DND-41 (cell line): ENCODE measurements at regions not wholly inside any gene's neighbourhood (a gene's known extent, or its start where the extent isn't known, plus 50 kb on each side); places are given as distances from the start of the nearest gene placed in this dataset.

Experiments used
- ATAC-seq: fragments of 200-7000 bp; cut with Tn5 transposase; 3 replicates; pipeline ENCODE4 v1.9.1; 2021; ENCODE audit warnings: low read depth; ENCODE audit not compliant: insufficient read depth
- DNase-seq: peaks from one replicate; pipeline ENCODE4 v3.0.0-alpha.2; 2020
- H2AFZ ChIP-seq: 2 replicates; pipeline ENCODE4 v1.6.0; 2012; ENCODE audit warnings: low read depth, low read length
- H3K27ac ChIP-seq: 2 replicates; pipeline ENCODE4 v1.5.1; 2012; ENCODE audit warnings: low read length, inconsistent platforms
- H3K27me3 ChIP-seq: fragments of 200-600 bp; sonication (generic); 2 replicates; pipeline ENCODE4 v1.6.0; 2012; ENCODE audit warnings: low read length, mild to moderate bottlenecking, inconsistent platforms; ENCODE audit not compliant: insufficient read depth, poor library complexity
- H3K36me3 ChIP-seq: 2 replicates; pipeline ENCODE4 v1.5.1; 2012; ENCODE audit warnings: low read length, inconsistent platforms; ENCODE audit not compliant: insufficient read depth
- H3K4me1 ChIP-seq: 2 replicates; pipeline ENCODE4 v1.5.1; 2012; ENCODE audit warnings: mild to moderate bottlenecking, low read length; ENCODE audit not compliant: insufficient read depth
- H3K4me2 ChIP-seq: 2 replicates; pipeline ENCODE4 v1.6.0; 2012; ENCODE audit warnings: mild to moderate bottlenecking, moderate library complexity, low read length, inconsistent platforms; ENCODE audit not compliant: insufficient read depth
- H3K4me3 ChIP-seq, 2 experiments: fragments of 200-600 bp in 1 of 2; shearing (Covaris generic) in 1 of 2; 2 replicates each; pipeline ENCODE4 v1.5.1; 2012 to 2016; ENCODE audit warnings: inconsistent platforms in 2 of 2, low read length in 2 of 2, mild to moderate bottlenecking in 2 of 2, low read depth in 1 of 2, moderate library complexity in 1 of 2
- H3K79me2 ChIP-seq: 2 replicates; pipeline ENCODE4 v1.6.0; 2012; ENCODE audit warnings: low read length, inconsistent platforms; ENCODE audit not compliant: insufficient read depth
- H3K9ac ChIP-seq: 2 replicates; pipeline ENCODE4 v1.6.0; 2012; ENCODE audit warnings: low read depth, mild to moderate bottlenecking, inconsistent platforms, low read length, moderate library complexity
- H3K9me3 ChIP-seq: 2 replicates; pipeline ENCODE4 v1.5.1; 2012; ENCODE audit warnings: low read length, moderate library complexity, mild to moderate bottlenecking, inconsistent platforms; ENCODE audit not compliant: insufficient read depth, severe bottlenecking
- H4K20me1 ChIP-seq: 2 replicates; pipeline ENCODE4 v1.6.0; 2012; ENCODE audit warnings: low read length; ENCODE audit not compliant: insufficient read depth
- CTCF ChIP-seq: IDR thresholded peaks from 2 replicates; pipeline ENCODE4 v1.5.1; 2012; ENCODE audit warnings: borderline replicate concordance, low read length, moderate library complexity, mild to moderate bottlenecking; ENCODE audit not compliant: poor library complexity, severe bottlenecking; ENCODE audit errors: extremely low read depth
- EZH2 ChIP-seq: IDR thresholded peaks from 3 replicates; pipeline ENCODE4 v1.6.1; 2012; ENCODE audit warnings: borderline replicate concordance, low read depth, mild to moderate bottlenecking, moderate library complexity, low read length, inconsistent platforms; ENCODE audit not compliant: severe bottlenecking

- H3K4me2 ChIP-seq: peak overlapping the region; percentile 57
- H4K20me1 ChIP-seq: no peaks in the 10 kb centered on the region
- DNase-seq: no peak
- TF ChIP-seq CTCF (no peak), EZH2 (no peak)
- H3K9ac ChIP-seq: no peak overlapping the region
- ATAC-seq: no peak
- no peaks in the 10 kb centered on the region for H3K36me3 ChIP-seq
- H3K27ac ChIP-seq: peak overlapping the region; percentile 24; the same call in 1 of the 2 replicates
- H2AFZ ChIP-seq: no peak overlapping the region
- H3K27me3 ChIP-seq: no peaks in the 10 kb centered on the region
- H3K9me3 ChIP-seq: no peaks in the 10 kb centered on the region
- H3K79me2 ChIP-seq: no peaks in the 10 kb centered on the region
- peaks cover 34% of the 10 kb centered on the region for H3K4me1 ChIP-seq
- 0 out of 4 replicates have a peak overlapping the region, but pooled peaks of 1 of the 2 experiments have one; percentile 27 for H3K4me3 ChIP-seq
Observed at GRCh38 chr3:161557445-161558150, 61.0 kb downstream of the OTOL1 start.

- peak overlapping the region in 1 of 2 experiments; percentile 27; a peak in 2 of 4 replicates for H3K4me3 ChIP-seq
- peak; percentile 96 for ATAC-seq
Observed at GRCh38 chr3:161558236-161558635, 61.6 kb downstream of the OTOL1 start.

GRCh38 chr3:161559177-161559998, 62.8 kb downstream of the OTOL1 start:
- no peak overlapping the region for H3K9ac ChIP-seq
- peaks cover 34% of the 10 kb centered on the region for H3K4me1 ChIP-seq
- no peak overlapping the region for H3K27ac ChIP-seq
- no peaks in the 10 kb centered on the region for H3K36me3 ChIP-seq
- H3K79me2 ChIP-seq: no peaks in the 10 kb centered on the region
- H3K27me3 ChIP-seq: no peaks in the 10 kb centered on the region
- ATAC-seq (no peak), DNase-seq (peak; percentile 42)
- H3K4me3 ChIP-seq: no peak overlapping the region
- no peaks in the 10 kb centered on the region for H3K9me3 ChIP-seq
- TF ChIP-seq EZH2: no peak
- peak; percentile 88 for TF ChIP-seq CTCF
- no peak overlapping the region for H2AFZ ChIP-seq
- no peaks in the 10 kb centered on the region for H4K20me1 ChIP-seq
- H3K4me2 ChIP-seq: no peak overlapping the region

More at GRCh38 chr3:161558236-161558635, 61.6 kb downstream of the OTOL1 start:
- Histone ChIP-seq H2AFZ (no peak overlapping the region), H3K27ac (peak overlapping the region; percentile 56), H3K79me2 (no peaks in the 10 kb centered on the region), H3K27me3 (no peaks in the 10 kb centered on the region), H3K36me3 (no peaks in the 10 kb centered on the region), H3K4me1 (peaks cover 34% of the 10 kb centered on the region), H3K9me3 (no peaks in the 10 kb centered on the region), H3K9ac (peak overlapping the region; percentile 4; the same call in 1 of the 2 replicates), H3K4me2 (peak overlapping the region; percentile 57), H4K20me1 (no peaks in the 10 kb centered on the region)
- peak; percentile 82 for DNase-seq
- TF ChIP-seq EZH2 (no peak), CTCF (no peak)
